ENCODE measurements at regions not wholly inside any gene's neighbourhood (a gene's known extent, or its start where the extent isn't known, plus 50 kb on each side); places are given as distances from the start of the nearest gene placed in this dataset.

DNA sequence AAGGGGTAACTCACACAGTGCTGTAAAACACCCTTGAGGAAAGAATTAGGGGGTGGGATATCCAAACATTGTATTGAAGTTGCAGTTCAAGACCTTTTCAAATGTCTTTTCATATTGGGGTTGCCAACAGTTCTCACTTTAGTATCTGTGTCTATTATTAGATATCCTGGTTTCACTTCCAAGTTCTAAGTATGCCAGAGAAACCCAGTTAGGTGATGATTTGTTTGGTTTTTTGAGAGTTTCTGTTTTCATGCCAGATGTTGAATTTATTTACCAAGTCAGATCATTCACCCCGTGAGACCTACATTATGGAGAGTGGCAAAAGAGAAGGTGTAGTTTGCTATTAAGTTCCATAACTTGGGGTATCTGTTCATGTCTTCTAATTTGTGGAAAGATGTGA, 64.5 kb downstream of the C9orf152 start:
- no peak for DNase-seq (ENCODE audit: low spot score)

DNA sequence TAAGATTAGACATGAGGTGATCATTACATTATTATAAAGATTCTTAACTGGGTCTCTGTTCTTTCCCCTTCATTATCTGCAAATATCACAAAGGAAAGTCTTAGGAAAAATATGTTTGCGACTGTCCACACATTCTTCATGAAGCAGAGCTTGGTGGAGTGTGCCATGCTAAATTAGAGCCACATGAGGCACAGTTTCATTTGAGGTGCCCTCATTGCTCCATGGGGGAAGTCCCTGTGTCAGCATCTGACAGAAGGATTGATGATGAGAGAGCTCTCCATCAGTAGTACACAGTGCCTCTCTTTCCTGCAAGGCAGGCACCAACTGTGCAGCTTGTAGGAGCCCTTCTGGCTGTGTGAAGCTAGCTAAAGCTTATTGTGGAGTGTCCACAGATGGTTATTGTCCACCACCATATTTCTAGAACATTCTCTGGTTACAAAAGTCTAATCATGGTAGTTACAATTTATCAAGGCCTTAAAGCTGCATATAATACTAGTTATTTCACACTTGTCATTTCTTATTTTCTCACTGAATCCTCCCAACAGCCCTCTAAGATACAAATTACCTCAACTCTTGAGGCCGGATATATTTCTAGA, 63.9 kb downstream of the C9orf152 start:
- peak; percentile 27 for DNase-seq (ENCODE audit: low spot score)

DNA sequence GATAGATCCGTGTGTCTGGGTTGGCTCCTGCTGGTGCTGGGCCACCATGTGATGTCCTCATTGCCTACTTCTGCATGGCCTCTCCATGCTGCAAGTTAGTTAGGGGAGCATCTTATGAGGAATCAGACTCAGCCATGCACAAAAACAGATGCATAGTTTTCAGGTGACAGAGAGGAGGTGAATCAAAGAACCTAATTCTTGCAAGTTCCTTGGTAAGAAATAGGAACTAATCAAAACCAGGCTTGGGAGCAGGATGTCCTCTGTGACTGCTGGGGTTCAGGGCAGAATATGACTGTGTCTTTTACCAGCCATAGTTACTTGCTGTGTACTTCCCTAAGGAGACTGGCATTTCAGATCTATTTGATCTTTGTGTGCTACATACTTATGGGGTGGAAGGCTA, 61.6 kb downstream of the C9orf152 start:
- DNase-seq (ENCODE audit: low spot score), result no peak

DNA sequence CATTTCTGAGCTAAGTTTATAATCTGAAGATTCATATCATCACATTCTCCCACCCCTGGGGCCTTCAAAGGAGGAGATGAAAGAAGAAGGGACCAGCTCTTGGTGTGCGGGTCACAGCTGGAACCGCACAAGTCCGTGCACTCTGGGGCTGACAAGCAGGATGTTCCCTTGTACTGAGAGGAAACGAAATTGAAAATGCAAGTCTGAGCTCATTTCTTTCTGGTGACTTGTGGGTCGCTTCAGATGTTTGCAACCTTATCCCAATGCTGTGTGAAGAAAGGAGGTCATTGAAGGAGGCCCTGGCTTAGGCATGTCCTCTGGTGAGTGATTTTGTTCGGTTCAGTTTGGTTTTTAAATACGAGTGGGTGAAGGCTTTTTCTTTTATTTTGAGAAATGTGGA, 59.6 kb downstream of the C9orf152 start:
- peak; percentile 40 for DNase-seq (ENCODE audit: low spot score)

DNA sequence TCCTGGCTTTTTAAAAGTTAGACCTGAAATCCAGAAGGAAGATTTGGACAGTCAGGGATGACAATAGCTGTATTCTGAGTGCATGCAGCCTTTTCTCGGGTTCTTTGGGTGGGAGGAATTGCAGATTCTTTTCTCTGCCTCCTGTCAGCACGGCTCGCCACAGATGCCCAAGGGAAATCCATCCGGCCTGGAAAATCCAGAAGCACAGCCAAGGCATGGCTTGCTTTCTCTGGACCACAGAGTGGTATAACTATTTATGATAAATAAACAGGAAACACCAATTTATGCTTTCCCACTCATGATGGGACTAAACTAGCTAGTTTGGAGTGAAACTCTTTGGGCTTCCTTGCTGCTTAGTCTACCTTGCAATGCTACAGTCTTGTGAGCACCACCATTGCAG, 59.1 kb downstream of the C9orf152 start:
- DNase-seq (ENCODE audit: low spot score), result no peak

All from CD4-positive, alpha-beta T cell treated with Interleukin-6 at 100 ng/mL for 8 hours (primary cell).